Progenitor cell of endocrine pancreas (in vitro differentiated cells): ENCODE measurements at regions not wholly inside any gene's neighbourhood (a gene's known extent, or its start where the extent isn't known, plus 50 kb on each side); places are given as distances from the start of the nearest gene placed in this dataset.

Experiments used
- DNase-seq: peaks from one replicate; pipeline ENCODE4 v3.0.0; 2021; ENCODE audit warnings: low spot score; ENCODE audit not compliant: unreplicated experiment
- H3K27ac Mint-ChIP-seq: 2 replicates; pipeline ENCODE4 v1.8.0; 2021; ENCODE audit warnings: mild to moderate bottlenecking, moderate library complexity, mixed read lengths
- H3K27me3 Mint-ChIP-seq: 2 replicates; pipeline ENCODE4 v1.8.0; 2021; ENCODE audit warnings: mixed read lengths
- H3K36me3 Mint-ChIP-seq: 2 replicates; pipeline ENCODE4 v1.8.0; 2022; ENCODE audit warnings: mixed read lengths; ENCODE audit not compliant: insufficient read depth
- H3K4me1 Mint-ChIP-seq: 2 replicates; pipeline ENCODE4 v1.8.0; 2021; ENCODE audit warnings: low read depth, mixed read lengths
- H3K4me3 Mint-ChIP-seq: 2 replicates; pipeline ENCODE4 v1.8.0; 2021; ENCODE audit warnings: low read depth, mild to moderate bottlenecking, moderate library complexity, mixed read lengths
- H3K9me3 Mint-ChIP-seq: 2 replicates; pipeline ENCODE4 v1.8.0; 2021; ENCODE audit warnings: low read depth, mixed read lengths
- CTCF ChIP-seq: fragments of 200-600 bp; sonication (generic); IDR thresholded peaks from one replicate; pipeline ENCODE4 v1.5.0; 2021; ENCODE audit warnings: antibody characterized with exemption, mild to moderate bottlenecking; ENCODE audit not compliant: unreplicated experiment

- Mint-ChIP-seq H3K36me3 (peaks cover 5% of the 10 kb centered on the region), H3K4me1 (no peaks in the 10 kb centered on the region), H3K27ac (no peak overlapping the region), H3K4me3 (no peak overlapping the region), H3K27me3 (no peaks in the 10 kb centered on the region), H3K9me3 (peaks cover 63% of the 10 kb centered on the region)
- TF ChIP-seq CTCF: no peak
- no peak for DNase-seq
Measured at GRCh38 chr7:153576096-153576495, 476.1 kb upstream of the DPP6 start.

GRCh38 chr7:153581419-153581818, 470.8 kb upstream of the DPP6 start:
- peaks cover 2% of the 10 kb centered on the region for H3K36me3 Mint-ChIP-seq
- DNase-seq: no peak
- H3K4me1 Mint-ChIP-seq: no peaks in the 10 kb centered on the region
- H3K27ac Mint-ChIP-seq: no peak overlapping the region
- H3K4me3 Mint-ChIP-seq: no peak overlapping the region
- TF ChIP-seq CTCF: no peak
- H3K9me3 Mint-ChIP-seq: peaks cover 63% of the 10 kb centered on the region
- H3K27me3 Mint-ChIP-seq: no peaks in the 10 kb centered on the region

- H3K4me3 Mint-ChIP-seq: no peak overlapping the region
- TF ChIP-seq CTCF: no peak
- H3K27ac Mint-ChIP-seq: no peak overlapping the region
- no peak for DNase-seq
- no peaks in the 10 kb centered on the region for H3K4me1 Mint-ChIP-seq
- peaks cover 54% of the 10 kb centered on the region for H3K9me3 Mint-ChIP-seq
- H3K27me3 Mint-ChIP-seq: no peaks in the 10 kb centered on the region
- peaks cover 2% of the 10 kb centered on the region for H3K36me3 Mint-ChIP-seq
Measured at GRCh38 chr7:153584132-153584531, 468.1 kb upstream of the DPP6 start.

- no peak for TF ChIP-seq CTCF
- H3K9me3 Mint-ChIP-seq: peaks cover 49% of the 10 kb centered on the region
Measured at GRCh38 chr7:153588586-153588985, 463.6 kb upstream of the DPP6 start.

GRCh38 chr7:153590136-153590535, 462.1 kb upstream of the DPP6 start:
- no peak for DNase-seq
- Mint-ChIP-seq H3K4me1 (no peaks in the 10 kb centered on the region), H3K27me3 (no peaks in the 10 kb centered on the region), H3K27ac (no peak overlapping the region), H3K36me3 (no peaks in the 10 kb centered on the region), H3K4me3 (no peak overlapping the region), H3K9me3 (peaks cover 47% of the 10 kb centered on the region)
- no peak for TF ChIP-seq CTCF

More at GRCh38 chr7:153588586-153588985, 463.6 kb upstream of the DPP6 start:
- no peak overlapping the region for H3K4me3 Mint-ChIP-seq
- no peaks in the 10 kb centered on the region for H3K36me3 Mint-ChIP-seq
- no peaks in the 10 kb centered on the region for H3K4me1 Mint-ChIP-seq
- no peak overlapping the region for H3K27ac Mint-ChIP-seq
- DNase-seq: no peak
- H3K27me3 Mint-ChIP-seq: no peaks in the 10 kb centered on the region

- no peaks in the 10 kb centered on the region for H3K36me3 Mint-ChIP-seq
- no peak for DNase-seq
- TF ChIP-seq CTCF: no peak
- no peak overlapping the region for H3K4me3 Mint-ChIP-seq
- no peaks in the 10 kb centered on the region for H3K4me1 Mint-ChIP-seq
- no peaks in the 10 kb centered on the region for H3K27me3 Mint-ChIP-seq
- no peak overlapping the region for H3K27ac Mint-ChIP-seq
- peaks cover 51% of the 10 kb centered on the region for H3K9me3 Mint-ChIP-seq
Measured at GRCh38 chr7:153590571-153590970, 461.6 kb upstream of the DPP6 start.
